GM13976 (cell line): ENCODE measurements at regions not wholly inside any gene's neighbourhood (a gene's known extent, or its start where the extent isn't known, plus 50 kb on each side); places are given as distances from the start of the nearest gene placed in this dataset.

Source experiments
- DNase-seq: peaks from one replicate; pipeline ENCODE4 v3.0.0; 2012; ENCODE audit warnings: low spot score
- CTCF ChIP-seq: IDR thresholded peaks from 2 replicates; pipeline ENCODE4 v1.5.1; 2012; ENCODE audit warnings: borderline replicate concordance, mild to moderate bottlenecking; ENCODE audit not compliant: insufficient read depth; ENCODE audit errors: extremely low read depth, missing control alignments, control extremely low read depth
- in situ Hi-C: fragments of 300-500 bp; cut with MboI; formaldehyde crosslinking; loops from one replicate; pipeline ENCODE4 v1.12.0; 2022; ENCODE audit warnings: low sequenced_read_pairs, mixed read lengths, inconsistent platforms; ENCODE audit not compliant: unreplicated experiment

DNA sequence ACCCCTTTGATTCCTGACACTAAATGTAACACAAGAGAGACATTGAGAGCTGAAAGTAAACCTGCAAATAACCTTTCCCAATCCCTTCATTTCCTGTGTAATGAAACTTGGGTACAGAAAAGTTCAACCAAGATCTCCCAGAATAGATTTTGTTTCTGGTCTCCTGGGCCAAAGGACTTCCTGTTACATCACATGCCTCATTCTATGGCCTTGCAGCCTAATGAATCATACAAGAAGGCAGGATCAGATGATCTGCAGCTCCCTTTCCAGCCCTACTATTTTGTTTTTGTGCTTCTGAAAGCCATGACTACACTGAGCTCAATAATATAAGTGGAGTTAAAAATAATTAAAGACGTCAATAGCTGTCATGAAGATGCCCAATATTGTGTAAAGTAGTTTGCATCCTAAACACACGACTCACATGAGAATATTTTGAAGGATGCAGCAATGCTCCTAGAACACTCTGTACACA lies 73.4 kb upstream of the NOX3 start:
- TF ChIP-seq CTCF = no peak
- in situ Hi-C loops = loop anchor here (5.0 to 25.0 kb wide), 2 partner anchors 202 to 342 kb away; no protein-coding TSS in a partner anchor
- DNase-seq = peak; percentile 9

DNA sequence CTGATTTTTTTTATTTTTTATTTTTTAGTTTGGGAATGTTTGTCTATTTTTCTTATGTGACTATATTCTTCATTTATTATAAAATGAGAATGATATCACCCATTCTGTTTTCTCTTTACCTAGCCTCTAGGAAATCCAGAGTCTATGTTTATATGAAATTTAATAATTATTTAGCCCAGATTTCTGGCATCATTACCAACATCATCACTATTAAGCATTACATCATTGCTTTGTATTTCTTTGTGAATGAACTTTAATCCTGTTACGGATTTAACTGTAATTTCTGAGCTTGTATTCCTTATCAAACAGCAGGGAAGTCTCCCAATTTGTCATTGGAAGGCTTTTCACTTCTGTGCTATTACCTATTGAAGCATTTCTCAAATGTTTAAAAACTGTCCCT lies 72.7 kb upstream of the NOX3 start:
- in situ Hi-C loops = loop anchor here (5.0 to 25.0 kb wide), 2 partner anchors 201 to 341 kb away; no protein-coding TSS in a partner anchor
- no peak for TF ChIP-seq CTCF
- no peak for DNase-seq

- TF ChIP-seq CTCF = no peak
- no peak for DNase-seq
- in situ Hi-C loops = loop anchor here (5.0 to 25.0 kb wide), 2 partner anchors 200 to 340 kb away; no protein-coding TSS in a partner anchor
These were observed 71.8 kb upstream of the NOX3 start for GRCh38 chr6:155527443-155527842.

- DNase-seq = no peak
- in situ Hi-C loops = no loop called here
- no peak for TF ChIP-seq CTCF
These were observed 68.4 kb upstream of the NOX3 start for GRCh38 chr6:155523821-155524651.

DNA sequence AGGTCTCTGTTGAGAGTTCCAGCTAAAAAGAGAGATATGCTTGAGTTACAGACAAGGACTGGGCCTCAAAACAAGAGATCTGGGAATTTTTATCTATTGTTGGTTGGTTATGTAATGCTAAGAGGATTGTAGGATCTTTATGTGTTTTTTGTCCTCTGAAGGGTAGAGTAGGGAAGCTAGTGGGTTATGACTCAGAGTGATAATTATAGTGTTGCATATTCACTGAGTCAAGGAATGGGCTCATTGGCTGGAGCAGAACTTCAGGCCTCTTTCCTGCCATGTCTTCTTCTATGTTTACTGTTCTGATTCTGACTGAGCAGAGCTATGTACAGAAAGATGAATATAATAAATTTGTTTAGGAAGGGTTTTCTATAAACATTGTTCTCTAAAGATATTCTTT lies 66.1 kb upstream of the NOX3 start:
- in situ Hi-C loops = no loop called here
- no peak for DNase-seq

GRCh38 chr6:155520078-155520477 lies 64.4 kb upstream of the NOX3 start:
- in situ Hi-C loops = no loop called here
- no peak for TF ChIP-seq CTCF
- DNase-seq = no peak

More for the DNA sequence above, 66.1 kb upstream of the NOX3 start:
- TF ChIP-seq CTCF = no peak
